Smooth muscle cell (in vitro differentiated cells): ENCODE measurements at regions not wholly inside any gene's neighbourhood (a gene's known extent, or its start where the extent isn't known, plus 50 kb on each side); places are given as distances from the start of the nearest gene placed in this dataset.

Source experiments
- DNase-seq: peaks from one replicate; lab custom pipeline; 2025; ENCODE audit not compliant: unreplicated experiment; lab: John Stamatoyannopoulos, UW
- H2AFZ ChIP-seq: fragments of 200-600 bp; sonication (generic); 2 replicates; pipeline ENCODE4 v1.6.0; 2016; ENCODE audit warnings: antibody characterized with exemption, low read depth, mild to moderate bottlenecking
- H3F3A ChIP-seq: fragments of 200-600 bp; sonication (generic); 2 replicates; pipeline ENCODE4 v1.6.0; 2017; ENCODE audit warnings: antibody characterized with exemption, low read depth
- H3K27ac ChIP-seq: fragments of 200-600 bp; sonication (generic); 2 replicates; pipeline ENCODE4 v1.5.1; 2016; ENCODE audit warnings: low read depth, mild to moderate bottlenecking
- H3K27me3 ChIP-seq: fragments of 200-600 bp; sonication (generic); 2 replicates; pipeline ENCODE4 v1.6.1; 2016; ENCODE audit warnings: low read depth, mild to moderate bottlenecking
- H3K36me3 ChIP-seq: fragments of 200-600 bp; sonication (generic); 2 replicates; pipeline ENCODE4 v1.5.1; 2016; ENCODE audit warnings: low read depth
- H3K4me1 ChIP-seq: fragments of 200-600 bp; sonication (generic); 2 replicates; pipeline ENCODE4 v1.5.1; 2016; ENCODE audit warnings: low read depth
- H3K4me2 ChIP-seq: fragments of 200-600 bp; sonication (generic); 2 replicates; pipeline ENCODE4 v1.6.0; 2016; ENCODE audit warnings: mild to moderate bottlenecking
- H3K4me3 ChIP-seq: fragments of 200-600 bp; sonication (generic); 2 replicates; pipeline ENCODE4 v1.5.1; 2016; ENCODE audit warnings: mild to moderate bottlenecking
- H3K79me2 ChIP-seq: fragments of 200-600 bp; sonication (generic); 2 replicates; pipeline ENCODE4 v1.6.0; 2016; ENCODE audit warnings: low read depth, mild to moderate bottlenecking
- H3K9ac ChIP-seq: fragments of 200-600 bp; sonication (generic); 2 replicates; pipeline ENCODE4 v1.6.0; 2016; ENCODE audit warnings: low read depth
- H3K9me3 ChIP-seq: fragments of 200-600 bp; sonication (generic); replicated peaks from 2 replicates; pipeline ENCODE4 v1.5.1; 2016; ENCODE audit warnings: low read depth
- H4K20me1 ChIP-seq: fragments of 200-600 bp; sonication (generic); 2 replicates; pipeline ENCODE4 v1.6.0; 2016; ENCODE audit warnings: low read depth
- WGBS: methylation state at CpG from one replicate; pipeline ENCODE4 v1.1.7; 2016; ENCODE audit warnings: low lambda C conversion rate; 5-methylcytosine and 5-hydroxymethylcytosine counted together
- TF ChIP-seq, protein P1 (sequence below): fragments of 200-600 bp; sonication (generic); IDR thresholded peaks from 2 replicates; pipeline ENCODE4 v1.5.1; 2017; ENCODE audit warnings: borderline replicate concordance, mild to moderate bottlenecking, antibody characterized with exemption; ENCODE audit not compliant: insufficient read depth, poor library complexity, severe bottlenecking

GRCh38 chr5:135092476-135092875, 58.4 kb upstream of the PITX1 start:
- Histone ChIP-seq H3K79me2 (no peaks in the 10 kb centered on the region), H3K4me1 (no peaks in the 10 kb centered on the region), H4K20me1 (no peaks in the 10 kb centered on the region), H3K9me3 (no peaks in the 10 kb centered on the region), H3K36me3 (no peaks in the 10 kb centered on the region), H3K27me3 (no peaks in the 10 kb centered on the region), H3K9ac (no peak overlapping the region), H3K4me2 (no peak overlapping the region), H3F3A (no peaks in the 10 kb centered on the region), H3K4me3 (no peak overlapping the region), H2AFZ (no peak overlapping the region), H3K27ac (no peak overlapping the region)
- DNase-seq = no peak
- TF ChIP-seq, protein P1, sequence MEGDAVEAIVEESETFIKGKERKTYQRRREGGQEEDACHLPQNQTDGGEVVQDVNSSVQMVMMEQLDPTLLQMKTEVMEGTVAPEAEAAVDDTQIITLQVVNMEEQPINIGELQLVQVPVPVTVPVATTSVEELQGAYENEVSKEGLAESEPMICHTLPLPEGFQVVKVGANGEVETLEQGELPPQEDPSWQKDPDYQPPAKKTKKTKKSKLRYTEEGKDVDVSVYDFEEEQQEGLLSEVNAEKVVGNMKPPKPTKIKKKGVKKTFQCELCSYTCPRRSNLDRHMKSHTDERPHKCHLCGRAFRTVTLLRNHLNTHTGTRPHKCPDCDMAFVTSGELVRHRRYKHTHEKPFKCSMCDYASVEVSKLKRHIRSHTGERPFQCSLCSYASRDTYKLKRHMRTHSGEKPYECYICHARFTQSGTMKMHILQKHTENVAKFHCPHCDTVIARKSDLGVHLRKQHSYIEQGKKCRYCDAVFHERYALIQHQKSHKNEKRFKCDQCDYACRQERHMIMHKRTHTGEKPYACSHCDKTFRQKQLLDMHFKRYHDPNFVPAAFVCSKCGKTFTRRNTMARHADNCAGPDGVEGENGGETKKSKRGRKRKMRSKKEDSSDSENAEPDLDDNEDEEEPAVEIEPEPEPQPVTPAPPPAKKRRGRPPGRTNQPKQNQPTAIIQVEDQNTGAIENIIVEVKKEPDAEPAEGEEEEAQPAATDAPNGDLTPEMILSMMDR = no peak
- WGBS = 86% methylated on average over 6 of the region's 8 CpGs

DNA sequence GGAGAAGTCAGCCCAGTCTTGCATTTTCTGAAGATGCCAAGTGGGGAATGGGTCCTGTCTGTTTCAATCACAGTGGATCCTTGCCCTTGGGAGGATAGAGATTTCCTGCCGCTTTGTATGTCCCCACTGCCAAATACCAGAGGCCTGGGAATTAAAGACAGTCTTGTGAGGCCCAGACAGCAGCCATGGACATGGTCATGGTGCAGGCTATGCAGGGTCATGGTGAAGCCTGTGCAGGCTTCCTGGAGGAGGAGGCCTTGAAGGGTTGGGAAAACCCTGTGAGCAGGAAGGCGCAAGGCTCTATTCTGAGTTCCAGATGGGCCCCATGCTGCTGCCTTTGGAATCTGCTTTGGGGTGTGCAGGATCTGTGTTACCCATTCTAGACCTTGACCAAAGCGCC, 57.3 kb upstream of the PITX1 start:
- H3K4me1 ChIP-seq = no peaks in the 10 kb centered on the region
- no peak for DNase-seq
- TF ChIP-seq, protein P1 = no peak
- H3K9me3 ChIP-seq = no peaks in the 10 kb centered on the region
- no peaks in the 10 kb centered on the region for H4K20me1 ChIP-seq
- no peak overlapping the region for H3K4me3 ChIP-seq
- no peaks in the 10 kb centered on the region for H3K36me3 ChIP-seq
- no peaks in the 10 kb centered on the region for H3F3A ChIP-seq
- H2AFZ ChIP-seq = no peak overlapping the region
- WGBS = 96% methylated on average over 3 of the region's 3 CpGs
- H3K9ac ChIP-seq = no peak overlapping the region
- no peak overlapping the region for H3K27ac ChIP-seq
- H3K4me2 ChIP-seq = no peak overlapping the region
- H3K27me3 ChIP-seq = no peaks in the 10 kb centered on the region
- no peaks in the 10 kb centered on the region for H3K79me2 ChIP-seq

GRCh38 chr5:135089912-135090311, 55.9 kb upstream of the PITX1 start:
- no peaks in the 10 kb centered on the region for H3K36me3 ChIP-seq
- H3K9ac ChIP-seq = no peak overlapping the region
- H3K27me3 ChIP-seq = no peaks in the 10 kb centered on the region
- no peaks in the 10 kb centered on the region for H3K79me2 ChIP-seq
- H3K4me1 ChIP-seq = no peaks in the 10 kb centered on the region
- TF ChIP-seq, protein P1 = no peak
- no peak overlapping the region for H3K4me2 ChIP-seq
- H3K27ac ChIP-seq = no peak overlapping the region
- no peak for DNase-seq
- no peaks in the 10 kb centered on the region for H3F3A ChIP-seq
- H2AFZ ChIP-seq = no peak overlapping the region
- 100% methylated on average over 3 of the region's 3 CpGs for WGBS
- H3K9me3 ChIP-seq = no peaks in the 10 kb centered on the region
- no peak overlapping the region for H3K4me3 ChIP-seq
- H4K20me1 ChIP-seq = no peaks in the 10 kb centered on the region

GRCh38 chr5:135088911-135089310, 54.9 kb upstream of the PITX1 start:
- H4K20me1 ChIP-seq = no peaks in the 10 kb centered on the region
- TF ChIP-seq, protein P1 = no peak
- no peaks in the 10 kb centered on the region for H3F3A ChIP-seq
- no peak overlapping the region for H2AFZ ChIP-seq
- H3K27me3 ChIP-seq = no peaks in the 10 kb centered on the region
- no peaks in the 10 kb centered on the region for H3K4me1 ChIP-seq
- no peaks in the 10 kb centered on the region for H3K9me3 ChIP-seq
- DNase-seq = no peak
- no peak overlapping the region for H3K4me2 ChIP-seq
- H3K9ac ChIP-seq = no peak overlapping the region
- H3K79me2 ChIP-seq = no peaks in the 10 kb centered on the region
- no peaks in the 10 kb centered on the region for H3K36me3 ChIP-seq
- H3K4me3 ChIP-seq = no peak overlapping the region
- 73% methylated on average over 2 of the region's 2 CpGs for WGBS
- no peak overlapping the region for H3K27ac ChIP-seq
